B cell (primary cell): ENCODE measurements at regions not wholly inside any gene's neighbourhood (a gene's known extent, or its start where the extent isn't known, plus 50 kb on each side); places are given as distances from the start of the nearest gene placed in this dataset.

Experiments
- ATAC-seq: fragments of 200-7000 bp; cut with Tn5 transposase; one replicate; pipeline ENCODE4 v1.10.0; 2021; ENCODE audit warnings: low read depth, mild to moderate bottlenecking, moderate number of reproducible peaks, moderate library complexity
- CTCF ChIA-PET: fragments of 350-600 bp; sonication (Branson Sonifier 250); formaldehyde crosslinking; loops from one replicate; lab custom pipeline; 2021; ENCODE audit warnings: antibody characterized with exemption, inconsistent platforms; lab: Charles Lee
- POLR2A ChIA-PET: fragments of 350-600 bp; sonication (Branson Sonifier 250); formaldehyde crosslinking; loops from one replicate; lab custom pipeline; 2021; ENCODE audit warnings: antibody characterized with exemption; lab: Charles Lee
- DNase-seq: peaks from one replicate; pipeline ENCODE4 v3.0.0; 2013
- H2AFZ ChIP-seq: 2 replicates; pipeline ENCODE4 v1.6.1; 2012; ENCODE audit warnings: mild to moderate bottlenecking, low read depth, low read length; ENCODE audit not compliant: insufficient read depth, poor library complexity, severe bottlenecking
- H3K27ac ChIP-seq, 2 donors: 1 replicate in 1 of 2; 2 replicates in 1 of 2; pipeline ENCODE4 v1.5.1; 2012 to 2013; ENCODE audit warnings: low read length in 2 of 2, mild to moderate bottlenecking in 2 of 2, moderate library complexity in 1 of 2
- H3K27me3 ChIP-seq, 4 experiments: fragments of 200-600 bp in 1 of 4; sonication (generic) in 1 of 4; replicated peaks in 1 of 4; 1 replicate in 2 of 4; 2 replicates in 2 of 4; pipeline versions ENCODE4 v1.6.1 to v1.7.0; 2013 to 2016; ENCODE audit warnings: low read length in 3 of 4, mild to moderate bottlenecking in 2 of 4, mixed read lengths in 1 of 4, moderate library complexity in 1 of 4; ENCODE audit not compliant: insufficient read depth in 4 of 4, control insufficient read depth in 3 of 4; ENCODE audit errors: control extremely low read depth in 1 of 4
- H3K36me3 ChIP-seq, 2 experiments: replicated peaks in 1 of 2; 1 replicate in 1 of 2; 2 replicates in 1 of 2; pipeline versions ENCODE4 v1.6.1 to v1.7.1; 2013; ENCODE audit warnings: low read length in 1 of 2; ENCODE audit not compliant: insufficient read depth in 2 of 2, control insufficient read depth in 1 of 2; ENCODE audit errors: control extremely low read depth in 1 of 2, extremely low read depth in 1 of 2
- H3K4me1 ChIP-seq, 2 donors: fragments of 200-600 bp in 1 of 2; sonication (generic) in 1 of 2; 1 replicate in 1 of 2; 2 replicates in 1 of 2; pipeline versions ENCODE4 v1.5.1 to v1.6.1; 2013 to 2017; ENCODE audit warnings: low read length in 2 of 2; ENCODE audit not compliant: control insufficient read depth in 2 of 2, insufficient read depth in 2 of 2
- H3K4me2 ChIP-seq: replicated peaks from 2 replicates; pipeline ENCODE3; 2012; ENCODE audit warnings: mild to moderate bottlenecking, low read depth, low read length; ENCODE audit not compliant: poor library complexity, severe bottlenecking
- H3K4me3 ChIP-seq, 5 experiments: fragments of 200-600 bp in 1 of 5; sonication (generic) in 1 of 5; 1 replicate in 3 of 5; 2 replicates in 2 of 5; pipeline versions ENCODE4 v1.5.1 to v1.7.0; 2011 to 2016; ENCODE audit warnings: low read length in 4 of 5, mild to moderate bottlenecking in 4 of 5, low read depth in 2 of 5, control low read depth in 1 of 5, moderate library complexity in 1 of 5; ENCODE audit not compliant: insufficient read depth in 1 of 5; ENCODE audit errors: control extremely low read depth in 1 of 5, extremely low read depth in 1 of 5
- H3K79me2 ChIP-seq: fragments of 200-600 bp; sonication (generic); one replicate; pipeline ENCODE4 v1.6.0; 2016; ENCODE audit warnings: low read length; ENCODE audit not compliant: control insufficient read depth, insufficient read depth
- H3K9ac ChIP-seq: fragments of 200-600 bp; sonication (generic); 2 replicates; pipeline ENCODE4 v1.6.1; 2017; ENCODE audit warnings: mild to moderate bottlenecking, low read length, moderate library complexity
- H3K9me3 ChIP-seq, 3 donors: one replicate each; pipeline versions ENCODE4 v1.6.1 to v1.7.1; 2013; ENCODE audit warnings: low read length in 2 of 3; ENCODE audit not compliant: control insufficient read depth in 2 of 3, insufficient read depth in 1 of 3; ENCODE audit errors: control extremely low read depth in 1 of 3
- H4K20me1 ChIP-seq: 2 replicates; pipeline ENCODE4 v1.6.0; 2012; ENCODE audit warnings: mild to moderate bottlenecking, low read length; ENCODE audit not compliant: insufficient read depth, control insufficient read depth, poor library complexity, severe bottlenecking
- H3K27ac Mint-ChIP-seq: one replicate; pipeline ENCODE4 v1.8.0; 2021; ENCODE audit warnings: mixed read lengths
- H3K27me3 Mint-ChIP-seq: one replicate; pipeline ENCODE4 v1.8.0; 2021; ENCODE audit warnings: mixed read lengths
- H3K4me1 Mint-ChIP-seq: one replicate; pipeline ENCODE4 v1.8.0; 2021; ENCODE audit warnings: mixed read lengths
- H3K4me3 Mint-ChIP-seq: one replicate; pipeline ENCODE4 v1.8.0; 2021; ENCODE audit warnings: mixed read lengths
- H3K9me3 Mint-ChIP-seq: one replicate; pipeline ENCODE4 v1.8.0; 2022; ENCODE audit warnings: mixed read lengths; ENCODE audit not compliant: insufficient read depth
- CTCF ChIP-seq: fragments of 200-600 bp; IDR thresholded peaks from one replicate; pipeline ENCODE4 v1.8.0; 2022; ENCODE audit warnings: antibody characterized with exemption, mild to moderate bottlenecking
- EZH2 ChIP-seq: IDR thresholded peaks from 2 replicates; pipeline ENCODE4 v1.6.1; 2012; ENCODE audit warnings: borderline replicate concordance, low read depth, mild to moderate bottlenecking, moderate library complexity, low read length; ENCODE audit not compliant: insufficient read depth, poor library complexity, severe bottlenecking
- WGBS: methylation state at CpG from one replicate; pipeline ENCODE4 v1.1.5; 2013; ENCODE audit warnings: missing lambda C conversion rate; ENCODE audit not compliant: insufficient coverage; 5-methylcytosine and 5-hydroxymethylcytosine counted together
- intact Hi-C: fragments of 100-400 bp; cut with micrococcal nuclease; formaldehyde crosslinking; loops from one replicate; pipeline ENCODE4 v1.10.0; 2022

- no peaks in the 10 kb centered on the region for H3K4me1 ChIP-seq
- H3K4me3 ChIP-seq: no peak overlapping the region
- H3K79me2 ChIP-seq: no peaks in the 10 kb centered on the region
- CTCF ChIA-PET: no interaction called here
- no peak overlapping the region for H2AFZ ChIP-seq
- DNase-seq (no peak), ATAC-seq (no peak)
- peaks cover 0 to 3% (median 3%) of the 10 kb centered on the region in 3 donors for H3K9me3 ChIP-seq
- no peak overlapping the region for H3K4me2 ChIP-seq
- no peak overlapping the region for H3K9ac ChIP-seq
- no peak overlapping the region for H3K4me3 Mint-ChIP-seq
- no peak overlapping the region for H3K27ac Mint-ChIP-seq
- TF ChIP-seq EZH2: no peak
- no peak for TF ChIP-seq CTCF
- peaks cover 4% of the 10 kb centered on the region for H3K9me3 Mint-ChIP-seq
- H3K27me3 Mint-ChIP-seq: no peaks in the 10 kb centered on the region
- no peak overlapping the region for H3K27ac ChIP-seq
- intact Hi-C loops: no loop called here
- H3K27me3 ChIP-seq: no peaks in the 10 kb centered on the region
- POLR2A ChIA-PET: no interaction called here
- no peaks in the 10 kb centered on the region for H3K36me3 ChIP-seq
- WGBS: 90% methylated on average over 4 of the region's 6 CpGs
- no peaks in the 10 kb centered on the region for H4K20me1 ChIP-seq
- no peaks in the 10 kb centered on the region for H3K4me1 Mint-ChIP-seq
Observed at GRCh38 chr9:29659014-29659413, 2085.7 kb upstream of the C9orf72 start.

- H3K9ac ChIP-seq: no peak overlapping the region
- no peak overlapping the region for H3K27ac ChIP-seq
- no peaks in the 10 kb centered on the region for H4K20me1 ChIP-seq
- CTCF ChIA-PET: no interaction called here
- H3K9me3 ChIP-seq: peaks cover 0 to 3% (median 3%) of the 10 kb centered on the region in 3 donors
- intact Hi-C loops: no loop called here
- H3K79me2 ChIP-seq: no peaks in the 10 kb centered on the region
- no peaks in the 10 kb centered on the region for H3K36me3 ChIP-seq
- WGBS: 84% methylated on average over 3 of the region's 4 CpGs
- Mint-ChIP-seq H3K4me3 (no peak overlapping the region), H3K27me3 (no peaks in the 10 kb centered on the region), H3K27ac (no peak overlapping the region), H3K9me3 (peaks cover 4% of the 10 kb centered on the region), H3K4me1 (no peaks in the 10 kb centered on the region)
- no peak overlapping the region for H3K4me2 ChIP-seq
- ATAC-seq: no peak
- H2AFZ ChIP-seq: no peak overlapping the region
- TF ChIP-seq EZH2 (no peak), CTCF (no peak)
- POLR2A ChIA-PET: no interaction called here
- no peak overlapping the region for H3K4me3 ChIP-seq
- DNase-seq: no peak
- no peaks in the 10 kb centered on the region for H3K4me1 ChIP-seq
- no peaks in the 10 kb centered on the region for H3K27me3 ChIP-seq
Observed at GRCh38 chr9:29659736-29660135, 2086.5 kb upstream of the C9orf72 start.
